ENCODE measurements at regions not wholly inside any gene's neighbourhood (a gene's known extent, or its start where the extent isn't known, plus 50 kb on each side); places are given as distances from the start of the nearest gene placed in this dataset.

DNA sequence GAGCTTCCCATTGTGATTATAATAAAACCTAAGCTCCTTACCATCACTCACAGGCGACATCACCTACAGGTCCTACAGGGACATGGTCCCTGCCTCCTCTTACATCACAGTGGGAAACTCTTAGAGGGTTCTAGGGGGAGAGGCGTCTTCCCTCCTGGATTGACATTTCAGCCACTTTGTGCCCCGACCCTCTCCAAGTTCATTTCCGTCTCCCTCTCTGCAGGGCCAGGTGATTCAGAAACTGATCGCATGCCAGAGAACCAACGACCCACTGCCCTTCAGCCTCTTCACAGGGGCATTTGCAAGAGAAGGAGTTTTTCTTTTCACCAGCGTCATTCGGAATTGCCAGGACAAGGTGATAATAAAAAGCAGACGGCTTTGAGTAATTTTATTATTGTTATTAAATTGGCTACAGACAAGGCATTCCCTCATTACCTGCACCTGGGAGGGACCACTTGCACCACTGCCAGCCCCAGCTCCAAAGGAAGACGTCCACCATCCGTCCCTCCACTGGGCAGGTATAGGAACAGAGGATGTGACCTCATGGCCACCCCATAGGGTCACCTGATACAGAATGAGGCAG is 85.8 kb upstream of the CUX1 start:
- Histone ChIP-seq H3K9ac (ENCODE audit: low read depth in 1 of 2, low read length in 2 of 2) (no peak overlapping the region), H3K9me3 (ENCODE audit: control insufficient read depth in 4 of 4, low read length in 3 of 4) (no peaks in the 10 kb centered on the region), H3K27ac (ENCODE audit: low read depth in 1 of 2, low read length in 2 of 2) (no peak overlapping the region), H3K36me3 (ENCODE audit: control insufficient read depth in 4 of 4, insufficient read depth in 3 of 4, low read depth in 1 of 4, low read length in 3 of 4) (no peaks in the 10 kb centered on the region), H3K27me3 (ENCODE audit: control insufficient read depth in 4 of 4, insufficient read depth in 4 of 4, low read length in 3 of 4) (no peaks in the 10 kb centered on the region), H3K4me1 (ENCODE audit: control insufficient read depth in 4 of 4, insufficient read depth in 4 of 4, low read length in 3 of 4) (peaks cover 0 to 10% (median 8%) of the 10 kb centered on the region in 4 donors), H3K4me3 (ENCODE audit: low read depth in 1 of 3, low read length in 3 of 3) (no peak overlapping the region)
- 80% methylated on average over 11 of the region's 11 CpGs for WGBS
- TF ChIP-seq SP1 (IDR thresholded peaks at IDR 0.05) (no peak), FOXA1 (IDR thresholded peaks at IDR 0.05) (no peak)
- DNase-seq (ENCODE audit: low spot score), result no peak

DNA sequence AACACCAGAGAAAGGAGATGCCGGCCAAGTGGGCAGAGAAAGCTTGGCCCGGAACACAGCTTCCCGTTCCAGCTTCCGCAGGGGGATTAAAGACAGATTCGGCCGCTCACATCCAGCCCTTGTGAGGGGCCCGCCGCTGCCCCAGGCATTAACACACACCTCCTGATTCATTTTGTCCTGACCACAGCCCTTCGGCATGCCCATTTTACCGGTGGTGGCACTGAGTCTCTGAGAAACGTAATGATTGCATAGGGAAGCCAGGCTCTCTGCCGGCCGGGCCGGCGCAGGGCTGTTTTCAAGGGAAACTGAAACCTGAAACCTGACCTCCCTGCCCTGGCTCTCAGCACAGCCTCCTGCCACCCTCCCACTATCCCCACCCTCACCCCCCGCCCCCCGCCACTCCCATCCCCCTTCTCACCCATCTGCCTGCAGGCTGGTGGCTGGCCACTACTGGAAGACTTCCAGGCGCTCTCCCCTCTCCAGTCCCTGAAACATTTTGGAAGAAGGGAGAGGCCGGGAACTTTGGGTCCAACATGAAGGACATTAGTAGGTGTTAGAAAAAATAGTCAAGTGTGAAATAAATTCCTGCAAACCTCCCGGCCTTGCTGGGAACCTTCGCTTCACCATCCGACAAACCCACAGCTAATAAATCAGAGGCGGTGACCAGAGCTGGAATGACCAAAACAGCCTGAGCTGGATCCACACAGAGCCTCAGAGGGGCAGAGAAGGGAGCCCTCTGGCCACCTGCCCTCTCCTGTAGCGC is 83.5 kb upstream of the CUX1 start:
- no peaks in the 10 kb centered on the region for H3K9me3 ChIP-seq (ENCODE audit: control insufficient read depth in 4 of 4, low read length in 3 of 4)
- peak overlapping the region in 1 of 2 donors; percentile 89 for H3K9ac ChIP-seq (ENCODE audit: low read depth in 1 of 2, low read length in 2 of 2)
- H3K4me3 ChIP-seq (ENCODE audit: low read depth in 1 of 3, low read length in 3 of 3), result peak overlapping the region; percentile 49 to 71 (median 57)
- no peaks in the 10 kb centered on the region for H3K27me3 ChIP-seq (ENCODE audit: control insufficient read depth in 4 of 4, insufficient read depth in 4 of 4, low read length in 3 of 4)
- no peaks in the 10 kb centered on the region for H3K36me3 ChIP-seq (ENCODE audit: control insufficient read depth in 4 of 4, insufficient read depth in 3 of 4, low read depth in 1 of 4, low read length in 3 of 4)
- H3K4me1 ChIP-seq (ENCODE audit: control insufficient read depth in 4 of 4, insufficient read depth in 4 of 4, low read length in 3 of 4), result peaks cover 0 to 10% (median 8%) of the 10 kb centered on the region in 4 donors
- no peak for TF ChIP-seq FOXA1 (IDR thresholded peaks at IDR 0.05)
- TF ChIP-seq FOXA2 (IDR thresholded peaks at IDR 0.05), result no peak
- peak; percentile 50 for TF ChIP-seq TAF1 (conservative IDR thresholded peaks at IDR 0.05)
- peak; percentile 38 for TF ChIP-seq SP1 (IDR thresholded peaks at IDR 0.05)
- TF ChIP-seq, protein P1, sequence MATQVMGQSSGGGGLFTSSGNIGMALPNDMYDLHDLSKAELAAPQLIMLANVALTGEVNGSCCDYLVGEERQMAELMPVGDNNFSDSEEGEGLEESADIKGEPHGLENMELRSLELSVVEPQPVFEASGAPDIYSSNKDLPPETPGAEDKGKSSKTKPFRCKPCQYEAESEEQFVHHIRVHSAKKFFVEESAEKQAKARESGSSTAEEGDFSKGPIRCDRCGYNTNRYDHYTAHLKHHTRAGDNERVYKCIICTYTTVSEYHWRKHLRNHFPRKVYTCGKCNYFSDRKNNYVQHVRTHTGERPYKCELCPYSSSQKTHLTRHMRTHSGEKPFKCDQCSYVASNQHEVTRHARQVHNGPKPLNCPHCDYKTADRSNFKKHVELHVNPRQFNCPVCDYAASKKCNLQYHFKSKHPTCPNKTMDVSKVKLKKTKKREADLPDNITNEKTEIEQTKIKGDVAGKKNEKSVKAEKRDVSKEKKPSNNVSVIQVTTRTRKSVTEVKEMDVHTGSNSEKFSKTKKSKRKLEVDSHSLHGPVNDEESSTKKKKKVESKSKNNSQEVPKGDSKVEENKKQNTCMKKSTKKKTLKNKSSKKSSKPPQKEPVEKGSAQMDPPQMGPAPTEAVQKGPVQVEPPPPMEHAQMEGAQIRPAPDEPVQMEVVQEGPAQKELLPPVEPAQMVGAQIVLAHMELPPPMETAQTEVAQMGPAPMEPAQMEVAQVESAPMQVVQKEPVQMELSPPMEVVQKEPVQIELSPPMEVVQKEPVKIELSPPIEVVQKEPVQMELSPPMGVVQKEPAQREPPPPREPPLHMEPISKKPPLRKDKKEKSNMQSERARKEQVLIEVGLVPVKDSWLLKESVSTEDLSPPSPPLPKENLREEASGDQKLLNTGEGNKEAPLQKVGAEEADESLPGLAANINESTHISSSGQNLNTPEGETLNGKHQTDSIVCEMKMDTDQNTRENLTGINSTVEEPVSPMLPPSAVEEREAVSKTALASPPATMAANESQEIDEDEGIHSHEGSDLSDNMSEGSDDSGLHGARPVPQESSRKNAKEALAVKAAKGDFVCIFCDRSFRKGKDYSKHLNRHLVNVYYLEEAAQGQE (IDR thresholded peaks at IDR 0.05), result peak; percentile 38
- no peak for TF ChIP-seq EGR1 (IDR thresholded peaks at IDR 0.05; ENCODE audit: low read depth in 2 of 2)
- TF ChIP-seq YY1 (IDR thresholded peaks at IDR 0.05), result peak; percentile 34
- no peak for TF ChIP-seq ATF3 (IDR thresholded peaks at IDR 0.05)
- TF ChIP-seq HNF4G (IDR thresholded peaks at IDR 0.05), result no peak
- peak in 1 of 2 donors; percentile 5 for TF ChIP-seq HNF4A (conservative IDR thresholded peaks at IDR 0.05)
- no peak for TF ChIP-seq ZBTB33 (IDR thresholded peaks at IDR 0.05)
- no peak for TF ChIP-seq RAD21 (IDR thresholded peaks at IDR 0.05)
- no peak for TF ChIP-seq CTCF (IDR thresholded peaks at IDR 0.05; ENCODE audit: low read depth, low read length, missing input control)
- TF ChIP-seq RXRA (IDR thresholded peaks at IDR 0.05), result peak in 1 of 2 donors; percentile 11
- TF ChIP-seq NR2F2 (IDR thresholded peaks at IDR 0.05), result peak; percentile 14
- TF ChIP-seq MAX (IDR thresholded peaks at IDR 0.05), result no peak
- peak; percentile 61 for DNase-seq (ENCODE audit: low spot score)
- peak overlapping the region; percentile 77 to 87 for H3K27ac ChIP-seq (ENCODE audit: low read depth in 1 of 2, low read length in 2 of 2)
- 22% methylated on average over 24 of the region's 24 CpGs for WGBS

Data from liver (tissue), 8 donors.